Endodermal cell (in vitro differentiated cells): ENCODE measurements at regions not wholly inside any gene's neighbourhood (a gene's known extent, or its start where the extent isn't known, plus 50 kb on each side); places are given as distances from the start of the nearest gene placed in this dataset.
A peak's percentile ranks its signal among the peaks of the same experiment; 100 is the strongest.

Experiments
- DNase-seq: peaks from one replicate; pipeline ENCODE4 v3.0.0-alpha.2; 2017
- H3K27ac ChIP-seq: 2 replicates; pipeline ENCODE4 v1.5.1; 2013; ENCODE audit warnings: mild to moderate bottlenecking, low read depth, low read length, moderate library complexity
- H3K27me3 ChIP-seq: 2 replicates; pipeline ENCODE4 v1.6.1; 2013; ENCODE audit warnings: mild to moderate bottlenecking, low read length, moderate library complexity; ENCODE audit not compliant: insufficient read depth, control insufficient read depth, poor library complexity, severe bottlenecking
- H3K36me3 ChIP-seq: 2 replicates; pipeline ENCODE4 v1.7.0; 2013; ENCODE audit warnings: mild to moderate bottlenecking, low read length, moderate library complexity; ENCODE audit not compliant: control insufficient read depth, insufficient read depth
- H3K4me1 ChIP-seq: one replicate; pipeline ENCODE4 v1.7.0; 2013; ENCODE audit warnings: low read length; ENCODE audit not compliant: control insufficient read depth, insufficient read depth
- H3K4me3 ChIP-seq: 2 replicates; pipeline ENCODE4 v1.5.1; 2013; ENCODE audit warnings: mild to moderate bottlenecking, low read length, moderate library complexity
- H3K9ac ChIP-seq: 2 replicates; pipeline ENCODE4 v1.6.1; 2013; ENCODE audit warnings: mild to moderate bottlenecking, low read length, moderate library complexity; ENCODE audit not compliant: poor library complexity, severe bottlenecking; ENCODE audit errors: extremely low read depth
- H3K9me3 ChIP-seq: 2 replicates; pipeline ENCODE4 v1.6.1; 2013; ENCODE audit warnings: mild to moderate bottlenecking, low read length, moderate library complexity; ENCODE audit not compliant: control insufficient read depth
- H3K27ac Mint-ChIP-seq: 2 replicates; pipeline ENCODE4 v1.8.0; 2020; ENCODE audit warnings: mixed read lengths
- H3K27me3 Mint-ChIP-seq: 2 replicates; pipeline ENCODE4 v1.8.0; 2021; ENCODE audit warnings: mild to moderate bottlenecking, mixed read lengths; ENCODE audit not compliant: insufficient read depth
- H3K36me3 Mint-ChIP-seq: 2 replicates; pipeline ENCODE4 v1.8.0; 2020; ENCODE audit warnings: low read depth, mixed read lengths
- H3K4me1 Mint-ChIP-seq: 2 replicates; pipeline ENCODE4 v1.8.0; 2020; ENCODE audit warnings: mixed read lengths
- H3K4me3 Mint-ChIP-seq: 2 replicates; pipeline ENCODE4 v1.8.0; 2020; ENCODE audit warnings: mild to moderate bottlenecking, moderate library complexity, mixed read lengths
- H3K9me3 Mint-ChIP-seq: 2 replicates; pipeline ENCODE4 v1.8.0; 2020; ENCODE audit warnings: mild to moderate bottlenecking, mixed read lengths
- WGBS, 2 experiments: methylation state at CpG; one replicate each; pipeline versions ENCODE4 v1.1.5 to v1.1.7; 2013; ENCODE audit warnings: missing lambda C conversion rate in 2 of 2, mixed read lengths in 1 of 2; ENCODE audit not compliant: insufficient coverage in 1 of 2, insufficient read length in 1 of 2; 5-methylcytosine and 5-hydroxymethylcytosine counted together
- TF ChIP-seq, protein P1 (sequence below): fragments of 200-600 bp; sonication (generic); conservative IDR thresholded peaks from 2 replicates; pipeline ENCODE4 v1.5.0; 2021; ENCODE audit warnings: antibody characterized with exemption, mild to moderate bottlenecking

DNA sequence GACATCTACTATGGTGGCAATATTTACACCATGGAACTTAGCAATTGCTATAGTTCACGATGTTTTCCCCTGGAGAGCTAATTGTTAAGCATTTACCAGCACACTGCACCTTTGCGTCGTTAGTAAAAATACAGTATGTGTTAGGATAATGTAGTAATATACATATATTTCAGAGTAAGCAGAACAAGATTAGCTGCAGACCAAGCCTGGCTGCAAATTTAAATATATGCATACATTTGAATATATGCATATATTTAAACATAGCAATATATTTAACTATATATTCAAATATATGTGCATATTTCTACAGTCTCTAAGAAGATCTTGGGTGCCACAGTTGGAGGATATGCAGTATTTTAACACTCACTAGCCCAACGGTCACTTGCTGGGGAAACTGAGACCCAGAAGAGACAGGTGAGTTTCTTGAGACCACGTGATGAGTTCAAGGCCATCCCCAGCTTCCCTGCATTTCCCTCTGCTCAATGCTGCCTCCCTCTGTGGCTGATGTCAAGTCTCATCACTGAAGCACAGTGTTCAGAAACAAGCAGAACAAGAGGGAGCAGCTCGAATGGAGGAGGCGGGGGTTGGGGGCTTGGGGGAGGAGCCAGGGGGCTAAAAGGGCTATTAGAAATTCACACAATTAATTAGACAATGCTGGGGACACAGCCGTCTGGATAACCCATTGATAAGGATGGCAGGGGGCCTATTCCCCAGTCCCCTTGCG is 708.0 kb downstream of the MED13L start:
- Mint-ChIP-seq H3K36me3 (no peaks in the 10 kb centered on the region), H3K9me3 (peaks cover 4% of the 10 kb centered on the region), H3K4me1 (peaks cover 2% of the 10 kb centered on the region), H3K4me3 (no peak overlapping the region), H3K27ac (no peak overlapping the region), H3K27me3 (peaks cover 9% of the 10 kb centered on the region)
- Histone ChIP-seq H3K9me3 (no peaks in the 10 kb centered on the region), H3K36me3 (no peaks in the 10 kb centered on the region), H3K9ac (no peak overlapping the region), H3K4me3 (no peak overlapping the region), H3K27me3 (peaks cover 15% of the 10 kb centered on the region), H3K4me1 (no peaks in the 10 kb centered on the region), H3K27ac (peak overlapping the region; percentile 57)
- WGBS, 2 experiments, result 78 to 80% methylated on average over 5 to 9 of the region's 9 CpGs
- TF ChIP-seq, protein P1, sequence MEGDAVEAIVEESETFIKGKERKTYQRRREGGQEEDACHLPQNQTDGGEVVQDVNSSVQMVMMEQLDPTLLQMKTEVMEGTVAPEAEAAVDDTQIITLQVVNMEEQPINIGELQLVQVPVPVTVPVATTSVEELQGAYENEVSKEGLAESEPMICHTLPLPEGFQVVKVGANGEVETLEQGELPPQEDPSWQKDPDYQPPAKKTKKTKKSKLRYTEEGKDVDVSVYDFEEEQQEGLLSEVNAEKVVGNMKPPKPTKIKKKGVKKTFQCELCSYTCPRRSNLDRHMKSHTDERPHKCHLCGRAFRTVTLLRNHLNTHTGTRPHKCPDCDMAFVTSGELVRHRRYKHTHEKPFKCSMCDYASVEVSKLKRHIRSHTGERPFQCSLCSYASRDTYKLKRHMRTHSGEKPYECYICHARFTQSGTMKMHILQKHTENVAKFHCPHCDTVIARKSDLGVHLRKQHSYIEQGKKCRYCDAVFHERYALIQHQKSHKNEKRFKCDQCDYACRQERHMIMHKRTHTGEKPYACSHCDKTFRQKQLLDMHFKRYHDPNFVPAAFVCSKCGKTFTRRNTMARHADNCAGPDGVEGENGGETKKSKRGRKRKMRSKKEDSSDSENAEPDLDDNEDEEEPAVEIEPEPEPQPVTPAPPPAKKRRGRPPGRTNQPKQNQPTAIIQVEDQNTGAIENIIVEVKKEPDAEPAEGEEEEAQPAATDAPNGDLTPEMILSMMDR, result peak; percentile 48
- peak; percentile 65 for DNase-seq

GRCh38 chr12:115558281-115558680 is 719.2 kb downstream of the MED13L start:
- Histone ChIP-seq H3K4me3 (no peak overlapping the region), H3K9ac (no peak overlapping the region), H3K27me3 (no peaks in the 10 kb centered on the region), H3K9me3 (no peaks in the 10 kb centered on the region), H3K27ac (no peak overlapping the region), H3K4me1 (no peaks in the 10 kb centered on the region), H3K36me3 (no peaks in the 10 kb centered on the region)
- WGBS, 2 experiments, result 94 to 97% methylated on average over 5 of the region's 5 CpGs
- TF ChIP-seq, protein P1, result no peak
- Mint-ChIP-seq H3K27ac (no peak overlapping the region), H3K27me3 (peaks cover 6% of the 10 kb centered on the region), H3K4me3 (no peak overlapping the region), H3K9me3 (peaks cover 1% of the 10 kb centered on the region), H3K36me3 (no peaks in the 10 kb centered on the region), H3K4me1 (peaks cover 2% of the 10 kb centered on the region)
- DNase-seq, result no peak

GRCh38 chr12:115553622-115554021 is 723.9 kb downstream of the MED13L start:
- no peaks in the 10 kb centered on the region for H3K4me1 ChIP-seq
- WGBS, 2 experiments, result 88 to 95% methylated on average over 4 of the region's 4 CpGs

More at GRCh38 chr12:115553622-115554021, 723.9 kb downstream of the MED13L start:
- Histone ChIP-seq H3K4me3 (no peak overlapping the region), H3K27ac (no peak overlapping the region), H3K9ac (no peak overlapping the region), H3K36me3 (no peaks in the 10 kb centered on the region), H3K27me3 (no peaks in the 10 kb centered on the region), H3K9me3 (no peaks in the 10 kb centered on the region)
- Mint-ChIP-seq H3K4me1 (peaks cover 2% of the 10 kb centered on the region), H3K4me3 (no peak overlapping the region), H3K27me3 (peaks cover 4% of the 10 kb centered on the region), H3K36me3 (no peaks in the 10 kb centered on the region), H3K9me3 (peaks cover 1% of the 10 kb centered on the region), H3K27ac (no peak overlapping the region)
- no peak for DNase-seq
- TF ChIP-seq, protein P1, result no peak
